ENCODE measurements at regions not wholly inside any gene's neighbourhood (a gene's known extent, or its start where the extent isn't known, plus 50 kb on each side); places are given as distances from the start of the nearest gene placed in this dataset.

- Mint-ChIP-seq H3K27me3 (ENCODE audit: unreplicated experiment) (no peaks in the 10 kb centered on the region), H3K27ac (ENCODE audit: unreplicated experiment) (no peak overlapping the region), H3K4me1 (ENCODE audit: unreplicated experiment) (no peaks in the 10 kb centered on the region), H3K4me3 (ENCODE audit: unreplicated experiment) (no peak overlapping the region), H3K9me3 (ENCODE audit: unreplicated experiment) (peaks cover 15% of the 10 kb centered on the region), H3K36me3 (ENCODE audit: unreplicated experiment) (no peaks in the 10 kb centered on the region)
- peak; percentile 74 for DNase-seq (ENCODE audit: extremely low spot score, unreplicated experiment)
- TF ChIP-seq CTCF (IDR thresholded peaks at IDR 0.05) = no peak
Measured at GRCh38 chr12:125687403-125687802, 622.2 kb downstream of the AACS start.

- H3K4me3 Mint-ChIP-seq (ENCODE audit: unreplicated experiment) = no peak overlapping the region
- peak; percentile 79 for DNase-seq (ENCODE audit: extremely low spot score, unreplicated experiment)
- no peak overlapping the region for H3K27ac Mint-ChIP-seq (ENCODE audit: unreplicated experiment)
- H3K27me3 Mint-ChIP-seq (ENCODE audit: unreplicated experiment) = no peaks in the 10 kb centered on the region
- H3K36me3 Mint-ChIP-seq (ENCODE audit: unreplicated experiment) = no peaks in the 10 kb centered on the region
- H3K4me1 Mint-ChIP-seq (ENCODE audit: unreplicated experiment) = no peaks in the 10 kb centered on the region
- peaks cover 15% of the 10 kb centered on the region for H3K9me3 Mint-ChIP-seq (ENCODE audit: unreplicated experiment)
- TF ChIP-seq CTCF (IDR thresholded peaks at IDR 0.05) = no peak
Measured at GRCh38 chr12:125687820-125688219, 622.6 kb downstream of the AACS start.

- Mint-ChIP-seq H3K9me3 (ENCODE audit: unreplicated experiment) (peaks cover 15% of the 10 kb centered on the region), H3K4me1 (ENCODE audit: unreplicated experiment) (no peaks in the 10 kb centered on the region), H3K36me3 (ENCODE audit: unreplicated experiment) (no peaks in the 10 kb centered on the region), H3K27ac (ENCODE audit: unreplicated experiment) (no peak overlapping the region), H3K27me3 (ENCODE audit: unreplicated experiment) (no peaks in the 10 kb centered on the region), H3K4me3 (ENCODE audit: unreplicated experiment) (no peak overlapping the region)
- no peak for TF ChIP-seq CTCF (IDR thresholded peaks at IDR 0.05)
- DNase-seq (ENCODE audit: extremely low spot score, unreplicated experiment) = no peak
Measured at GRCh38 chr12:125688223-125688622, 623.0 kb downstream of the AACS start.

GRCh38 chr12:125688881-125689280 is 623.6 kb downstream of the AACS start:
- H3K9me3 Mint-ChIP-seq (ENCODE audit: unreplicated experiment) = peaks cover 15% of the 10 kb centered on the region

More at GRCh38 chr12:125688881-125689280, 623.6 kb downstream of the AACS start:
- H3K4me3 Mint-ChIP-seq (ENCODE audit: unreplicated experiment) = no peak overlapping the region
- peak; percentile 60 for DNase-seq (ENCODE audit: extremely low spot score, unreplicated experiment)
- no peak overlapping the region for H3K27ac Mint-ChIP-seq (ENCODE audit: unreplicated experiment)
- H3K4me1 Mint-ChIP-seq (ENCODE audit: unreplicated experiment) = no peaks in the 10 kb centered on the region
- H3K36me3 Mint-ChIP-seq (ENCODE audit: unreplicated experiment) = no peaks in the 10 kb centered on the region
- no peaks in the 10 kb centered on the region for H3K27me3 Mint-ChIP-seq (ENCODE audit: unreplicated experiment)
- no peak for TF ChIP-seq CTCF (IDR thresholded peaks at IDR 0.05)

All from osteocyte (in vitro differentiated cells).